Right ventricle myocardium superior (tissue), 1 donor: ENCODE measurements at regions not wholly inside any gene's neighbourhood (a gene's known extent, or its start where the extent isn't known, plus 50 kb on each side); places are given as distances from the start of the nearest gene placed in this dataset.
"Not testable (repeated sequence)": the region's sequence is repeated elsewhere in the genome, so short reads cannot be mapped to it uniquely, and the experiment has no call there.

Experiments used
- ATAC-seq: fragments of 200-7000 bp; cut with Tn5 transposase; one replicate; pipeline ENCODE4 v1.9.1; 2020; ENCODE audit warnings: mild to moderate bottlenecking; ENCODE audit not compliant: poor library complexity
- DNase-seq: peaks from one replicate; pipeline ENCODE4 v3.0.0-alpha.2; 2020
- intact Hi-C: fragments of 100-400 bp; cut with DNase I; formaldehyde crosslinking; loops from one replicate; pipeline ENCODE4 v1.11.2; 2022
- donor health status: DM: no; HTN: yes; CAD: no; lungs with severe emphysema.

DNA sequence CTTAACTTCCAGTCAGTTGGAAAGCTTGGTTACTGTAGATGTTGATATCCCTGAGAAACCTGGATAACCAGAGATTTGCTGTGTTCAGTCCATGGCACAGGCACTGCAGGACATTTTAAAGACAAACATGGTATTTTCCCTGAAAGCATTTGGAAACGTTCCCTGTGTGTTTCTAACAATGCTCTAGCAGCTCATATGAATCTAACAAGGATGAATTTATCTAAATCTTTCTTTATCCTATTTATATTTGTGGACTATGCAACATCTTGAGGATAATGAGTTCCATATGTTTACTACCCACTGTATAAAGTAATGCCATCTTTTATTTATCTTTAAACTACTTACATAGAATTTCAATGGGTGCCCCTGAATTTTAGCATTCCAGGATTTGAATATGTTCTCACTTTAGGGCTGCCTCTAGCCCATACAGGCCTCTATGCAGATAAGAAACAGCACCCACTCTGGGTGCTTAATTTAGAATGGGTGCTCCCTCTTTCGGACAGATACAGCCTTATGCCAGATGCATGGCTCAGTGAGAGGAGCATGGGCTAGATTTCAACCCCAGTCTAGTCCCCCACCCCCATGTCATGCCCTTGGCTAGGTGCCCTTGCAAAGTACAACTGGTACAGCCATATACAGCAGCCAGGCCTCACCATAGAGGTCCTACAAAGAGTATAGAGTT lies 50.6 kb upstream of the NEMP2 start:
- ATAC-seq (peak; percentile 18), DNase-seq (no peak)
- intact Hi-C loops = no loop called here

GRCh38 chr2:190587106-190587505 lies 52.6 kb upstream of the NEMP2 start:
- no peak for DNase-seq
- intact Hi-C loops = no loop called here
- ATAC-seq = no peak

GRCh38 chr2:190589008-190589407 lies 54.5 kb upstream of the NEMP2 start:
- DNase-seq (no peak), ATAC-seq (no peak)
- intact Hi-C loops = no loop called here

DNA sequence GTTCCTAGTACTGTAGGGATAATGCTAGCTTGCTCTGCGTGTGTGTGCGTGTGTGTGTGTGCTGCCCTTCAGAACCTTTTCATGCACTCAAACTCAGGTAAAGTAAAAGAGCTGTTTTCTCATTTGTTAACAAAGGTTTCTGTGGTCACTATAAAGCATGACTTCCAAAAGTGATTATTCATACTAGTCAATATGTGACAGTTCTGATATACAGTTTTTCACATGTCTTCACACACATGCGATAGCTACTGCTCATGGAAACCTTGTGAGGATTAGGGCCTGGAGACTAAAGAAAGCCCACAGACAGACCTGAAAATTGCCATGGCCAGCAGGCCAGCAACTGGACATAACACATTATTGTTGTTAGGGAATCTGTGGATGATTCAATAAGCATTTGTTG lies 56.9 kb upstream of the NEMP2 start:
- ATAC-seq (no peak), DNase-seq (no peak)
- intact Hi-C loops = no loop called here

- ATAC-seq (no peak), DNase-seq (no peak)
- intact Hi-C loops = no loop called here
These were observed 56.1 kb upstream of the NAB1 start for GRCh38 chr2:190592831-190593230.

- ATAC-seq, intact Hi-C loops, DNase-seq: not testable (repeated sequence)
These were observed 53.0 kb upstream of the NAB1 start for GRCh38 chr2:190595879-190596278.

DNA sequence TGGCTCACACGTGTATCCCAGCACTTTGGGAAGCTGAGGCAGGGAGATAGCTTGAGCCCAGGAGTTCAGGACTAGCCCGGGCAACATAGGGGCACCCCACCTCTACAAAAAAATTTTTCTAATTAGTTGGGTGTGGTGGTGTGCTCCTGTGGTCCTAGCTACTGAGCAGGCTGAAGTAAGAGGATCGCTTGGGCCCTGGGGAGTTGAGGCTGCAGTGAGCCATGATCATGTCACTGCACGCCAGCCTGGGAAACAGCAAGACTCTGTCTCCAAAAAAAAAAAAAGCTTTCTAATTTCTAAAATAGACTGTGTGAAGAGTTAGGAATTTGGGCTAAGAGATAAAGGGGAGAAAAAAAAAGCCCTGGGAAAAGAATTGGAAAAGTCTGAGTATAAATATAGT lies 51.9 kb upstream of the NAB1 start:
- intact Hi-C loops = no loop called here
- peak; percentile 45 for ATAC-seq
- peak; percentile 62 for DNase-seq

- DNase-seq (no peak), ATAC-seq (no peak)
- intact Hi-C loops = no loop called here
These were observed 50.3 kb upstream of the NAB1 start for GRCh38 chr2:190598621-190599020.

- ATAC-seq = no peak
- no peak for DNase-seq
- intact Hi-C loops = no loop called here
These were observed 49.8 kb upstream of the NAB1 start for GRCh38 chr2:190599073-190599472.
